Germinal center (tissue), 1 donor: ENCODE measurements at regions not wholly inside any gene's neighbourhood (a gene's known extent, or its start where the extent isn't known, plus 50 kb on each side); places are given as distances from the start of the nearest gene placed in this dataset.
"Not testable (repeated sequence)": the region's sequence is repeated elsewhere in the genome, so short reads cannot be mapped to it uniquely, and the experiment has no call there.

Experiments
- DNase-seq: peaks from one replicate; pipeline ENCODE4 v3.0.0; 2012; ENCODE audit warnings: mixed read lengths, low spot score

DNA sequence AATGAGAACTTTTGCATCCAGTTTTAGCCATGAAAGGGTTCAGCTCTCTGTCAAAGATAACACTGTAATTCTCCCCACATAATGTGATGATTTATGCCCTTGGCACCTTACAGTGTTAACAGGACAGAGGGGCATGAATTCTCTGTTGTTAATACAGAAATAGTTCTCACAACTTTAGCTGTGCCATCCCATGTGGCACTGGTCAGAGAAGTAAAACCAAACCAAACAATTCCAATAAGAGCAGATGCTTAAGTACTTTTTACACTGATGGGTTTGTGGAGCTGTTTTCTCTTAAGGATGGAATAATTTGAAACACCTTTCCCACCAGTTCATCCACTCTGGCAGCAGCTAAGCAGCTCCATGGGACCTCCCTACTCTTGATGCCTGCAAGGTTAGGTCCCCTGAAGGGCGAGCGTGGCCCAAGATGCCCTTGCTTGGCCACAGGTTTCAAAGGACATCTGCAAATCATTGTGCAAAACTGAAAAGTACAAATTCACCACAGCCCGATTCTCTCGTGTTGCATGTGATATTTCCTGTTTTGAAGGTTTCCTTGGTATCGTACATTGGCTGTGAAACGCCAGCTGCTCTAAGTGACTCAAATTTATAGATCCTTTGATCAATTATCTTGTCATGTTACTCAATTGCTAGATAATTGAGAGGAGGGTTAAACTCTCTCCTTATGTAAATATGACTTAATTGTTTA lies 82.5 kb upstream of the CREB5 start:
- DNase-seq: no peak

DNA sequence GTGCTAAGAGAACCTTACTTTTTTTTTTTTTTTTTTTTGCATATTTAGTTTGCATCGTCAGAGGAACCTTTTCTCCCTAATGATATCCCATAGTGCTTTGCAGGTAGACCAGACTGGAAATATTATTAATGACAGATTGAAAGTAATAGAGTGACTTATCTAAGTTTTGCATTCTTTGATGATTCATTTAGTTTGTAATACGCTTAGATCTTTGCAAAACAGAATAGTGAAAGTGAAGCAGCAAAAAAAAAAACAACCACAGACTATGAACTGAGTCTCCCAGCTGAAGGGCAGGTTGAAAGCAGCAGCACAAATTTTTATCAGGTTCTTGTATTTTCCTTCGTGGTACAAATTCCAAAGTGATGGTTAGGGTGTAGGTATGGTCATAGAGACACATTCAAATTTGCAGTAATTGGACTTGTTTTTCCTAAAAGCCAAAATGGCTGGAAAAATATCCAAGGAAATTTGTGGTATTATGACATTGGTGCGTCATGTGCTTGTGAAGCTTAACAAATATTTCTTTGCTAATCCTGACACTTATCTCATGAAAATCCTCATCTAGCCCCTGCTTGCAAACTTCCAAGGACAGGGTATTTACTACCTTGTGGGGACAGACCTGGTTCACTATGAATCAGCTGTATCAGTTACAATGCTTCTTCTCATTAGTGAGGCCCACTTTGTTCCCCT lies 81.8 kb upstream of the CREB5 start:
- no peak for DNase-seq

DNA sequence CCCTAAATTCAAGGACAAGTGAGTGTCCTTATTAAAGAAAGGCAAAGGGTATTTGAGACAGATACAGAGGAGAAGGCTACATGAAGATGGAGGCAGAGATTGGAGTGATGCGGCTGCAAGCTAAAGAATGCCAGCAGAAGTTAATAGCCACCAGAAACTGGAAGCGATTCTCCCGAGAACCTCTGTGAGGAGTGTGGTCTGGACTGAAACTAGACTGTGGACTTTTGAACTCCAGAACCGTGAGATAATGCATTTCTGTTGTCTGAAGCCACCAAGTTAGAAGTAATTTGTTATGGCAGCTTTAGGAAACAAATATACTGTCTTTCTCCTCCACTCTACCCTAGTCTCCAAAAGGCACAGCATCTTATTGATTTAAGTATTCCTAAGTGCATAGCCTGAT lies 80.3 kb upstream of the CREB5 start:
- no peak for DNase-seq

GRCh38 chr7:28333548-28333947 lies 78.8 kb upstream of the CREB5 start:
- DNase-seq: not testable (repeated sequence)

- DNase-seq: no peak
Measured at GRCh38 chr7:28336806-28337205, 75.5 kb upstream of the CREB5 start.

DNA sequence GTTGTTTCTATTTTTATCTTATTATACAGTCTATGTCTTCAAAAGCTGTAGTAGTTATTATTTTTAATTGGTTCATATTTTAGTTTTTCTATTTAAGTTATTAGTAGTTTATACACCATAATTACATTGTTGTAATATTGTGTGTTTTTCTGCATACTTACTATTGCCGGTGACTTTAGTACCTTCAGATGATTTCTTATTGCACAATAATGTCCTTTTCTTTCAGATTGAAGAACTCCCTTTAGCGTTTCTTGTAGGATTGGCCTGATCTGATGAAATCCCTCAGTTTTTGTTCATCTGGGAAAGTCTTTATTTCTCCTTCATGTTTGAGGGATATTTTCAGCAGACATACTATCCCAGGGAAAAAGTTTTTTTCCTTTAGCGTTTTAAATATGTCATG lies 74.3 kb upstream of the CREB5 start:
- no peak for DNase-seq

GRCh38 chr7:28343462-28343861 lies 68.9 kb upstream of the CREB5 start:
- DNase-seq: no peak

GRCh38 chr7:28346256-28346655 lies 66.1 kb upstream of the CREB5 start:
- no peak for DNase-seq

DNA sequence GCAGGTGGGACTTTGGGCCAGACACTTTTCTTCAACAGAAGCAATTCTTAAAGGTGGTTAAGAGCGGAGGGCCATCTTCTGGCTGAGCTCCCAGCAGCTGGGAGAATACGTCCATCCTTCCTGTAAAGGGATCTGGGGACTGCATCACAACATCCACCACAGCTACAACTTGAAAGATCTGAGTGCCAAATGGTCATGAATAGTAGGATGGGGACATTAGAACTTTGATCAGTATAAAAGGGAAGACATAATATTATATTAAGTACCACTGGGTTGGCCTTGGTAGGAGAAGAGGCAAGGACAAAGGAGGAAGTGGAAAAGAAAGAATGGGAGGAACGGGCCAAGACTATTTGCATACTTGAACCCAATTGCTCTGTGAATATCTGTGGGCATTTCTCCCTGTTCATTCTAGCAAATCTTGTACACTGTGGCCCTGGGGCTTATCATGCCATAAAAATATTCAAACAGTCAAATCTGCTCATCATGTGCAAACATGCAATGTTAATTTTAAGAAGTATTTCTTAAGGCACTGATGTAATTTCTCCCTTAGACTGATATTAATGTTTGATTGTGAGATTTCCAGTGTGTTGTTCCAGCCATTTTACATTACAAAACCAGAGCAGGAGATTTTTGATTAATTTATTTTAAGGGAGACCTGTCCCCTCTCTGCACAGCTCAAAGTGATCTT lies 65.5 kb upstream of the CREB5 start:
- no peak for DNase-seq

DNA sequence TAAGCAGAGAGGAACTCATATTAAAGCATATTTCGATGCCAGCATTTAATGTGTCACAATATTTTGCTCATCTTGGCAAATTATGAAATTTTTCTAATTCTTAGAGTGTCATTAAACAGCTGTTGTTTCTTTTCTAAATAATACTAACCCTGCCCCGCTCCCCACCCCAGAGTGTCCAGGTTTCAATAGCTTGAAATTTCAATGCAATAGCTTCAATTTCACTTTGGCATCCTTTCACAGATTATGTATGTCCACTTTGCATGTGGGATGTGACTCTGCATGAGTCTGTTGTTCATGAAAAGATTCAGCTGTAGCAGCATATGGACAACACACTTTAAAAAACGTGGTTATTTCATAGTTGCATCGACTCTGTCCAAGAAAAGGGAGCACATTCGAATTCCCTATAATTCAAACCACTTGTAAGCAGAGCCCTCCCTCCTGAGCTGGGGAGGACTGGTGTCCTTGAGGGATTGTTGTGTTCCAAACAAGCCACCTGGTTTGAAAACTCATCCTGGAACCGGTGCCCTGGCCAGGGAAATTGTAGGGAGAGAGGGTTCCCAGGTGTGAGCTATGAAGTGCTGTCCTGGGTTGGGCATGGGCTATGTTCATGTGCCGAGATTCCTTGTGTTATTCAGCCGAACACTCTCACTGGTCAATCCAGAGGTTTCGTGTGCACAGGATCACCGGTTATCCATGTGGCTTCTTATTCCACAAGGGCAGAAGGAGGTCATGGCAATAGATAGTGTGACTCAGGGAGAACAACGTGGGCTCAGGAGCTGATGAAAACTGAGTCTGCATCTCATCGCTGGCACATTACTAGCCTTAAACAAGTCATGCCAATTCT lies 64.6 kb upstream of the CREB5 start:
- no peak for DNase-seq

GRCh38 chr7:28348636-28349035 lies 63.7 kb upstream of the CREB5 start:
- no peak for DNase-seq

GRCh38 chr7:28349637-28350036 lies 62.7 kb upstream of the CREB5 start:
- DNase-seq: no peak

DNA sequence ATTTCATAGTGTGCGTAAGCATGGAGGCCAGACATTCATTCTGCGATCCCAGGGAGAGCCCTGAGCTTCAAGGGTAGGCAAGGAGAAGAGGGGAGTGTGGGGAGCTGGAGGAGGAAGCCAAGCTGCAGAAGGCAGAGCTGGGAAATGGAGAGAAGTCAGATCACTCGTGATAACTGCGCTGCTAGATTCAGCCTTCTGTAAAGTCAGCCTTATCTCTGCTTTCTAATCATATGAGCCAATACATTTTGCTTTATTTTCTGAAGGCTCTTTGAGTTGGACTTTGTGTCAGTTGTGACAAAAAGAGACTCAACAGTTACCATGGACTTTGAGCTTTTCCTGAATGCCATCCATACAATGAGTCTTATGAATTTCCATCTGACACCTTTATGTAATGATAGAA lies 61.7 kb upstream of the CREB5 start:
- no peak for DNase-seq

GRCh38 chr7:28351450-28351849 lies 60.9 kb upstream of the CREB5 start:
- no peak for DNase-seq

GRCh38 chr7:28354601-28355402 lies 57.5 kb upstream of the CREB5 start:
- DNase-seq: no peak

DNA sequence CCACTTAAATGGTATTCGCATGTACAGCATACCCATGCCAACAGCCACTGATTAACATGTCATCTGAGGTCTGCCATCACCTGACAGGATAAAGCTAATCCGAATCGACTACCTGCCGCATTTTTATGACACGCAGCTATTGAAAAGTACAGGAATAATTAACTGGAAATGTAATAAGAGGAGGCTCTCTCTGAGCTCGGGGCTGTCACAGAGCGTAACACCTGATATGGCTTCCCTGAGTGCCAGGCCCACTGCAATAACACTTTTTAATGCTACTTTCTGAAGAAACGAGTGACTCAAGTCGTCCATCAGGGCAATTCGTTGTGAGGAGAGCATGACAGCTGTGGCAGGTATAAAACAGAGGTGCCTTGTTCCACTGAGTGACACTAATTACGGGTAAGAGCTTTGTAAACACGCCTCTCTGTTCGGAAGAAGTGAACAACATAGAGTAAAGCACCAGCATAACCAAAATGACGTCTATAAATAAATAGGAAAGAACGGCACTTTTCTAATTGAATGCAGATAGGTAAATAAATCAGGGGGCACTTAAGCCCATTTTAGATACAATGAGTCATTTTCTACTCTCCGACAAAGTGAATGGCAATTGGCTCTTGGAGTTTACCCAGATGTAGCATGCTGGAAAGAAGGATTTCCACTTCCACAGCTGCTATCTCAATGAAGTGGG lies 56.5 kb upstream of the CREB5 start:
- no peak for DNase-seq

DNA sequence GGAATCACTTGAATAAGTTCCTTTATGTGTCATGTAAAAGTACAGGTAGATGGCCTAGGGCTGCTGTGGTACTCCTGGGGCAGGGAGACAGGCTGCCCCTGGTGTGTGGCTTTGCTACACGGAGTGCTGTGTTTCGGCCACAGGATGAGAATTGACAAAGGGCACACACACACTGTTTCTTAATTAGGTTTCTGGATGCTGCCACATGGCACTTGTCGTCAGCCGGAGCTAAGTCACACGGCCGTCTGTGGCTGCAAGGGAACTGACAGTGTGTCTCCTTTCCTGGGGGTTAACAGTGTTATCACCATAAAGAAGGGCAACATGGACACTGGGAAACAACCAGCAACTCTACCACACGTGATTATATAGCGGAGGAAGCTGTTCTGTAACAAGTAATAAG lies 55.7 kb upstream of the CREB5 start:
- DNase-seq: no peak

- no peak for DNase-seq
Measured at GRCh38 chr7:28358423-28358868, 53.9 kb upstream of the CREB5 start.

DNA sequence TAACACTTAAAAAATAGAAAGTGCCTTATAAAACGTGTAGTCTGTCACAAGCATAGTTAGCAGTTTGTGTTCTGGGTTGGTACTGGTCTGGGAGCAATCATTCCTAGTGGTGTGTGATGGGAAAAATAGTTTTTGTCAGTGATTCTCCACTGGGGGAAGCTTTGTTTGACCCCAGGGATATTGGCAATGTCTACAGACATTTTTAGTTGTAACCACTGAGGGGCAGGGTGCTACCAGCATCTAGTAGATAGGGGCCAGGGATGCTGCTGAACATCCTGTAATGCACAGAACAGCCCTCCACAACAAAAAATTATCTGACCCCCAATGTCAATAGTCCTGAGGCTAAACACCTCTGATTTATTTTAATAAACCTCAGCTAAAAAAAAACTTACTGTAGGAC lies 51.6 kb upstream of the CREB5 start:
- no peak for DNase-seq

- no peak for DNase-seq
Measured at GRCh38 chr7:28361551-28361950, 50.8 kb upstream of the CREB5 start.

- no peak for DNase-seq
Measured at GRCh38 chr7:28362182-28362581, 50.1 kb upstream of the CREB5 start.
